HG03045 (cell line): ENCODE measurements at regions not wholly inside any gene's neighbourhood (a gene's known extent, or its start where the extent isn't known, plus 50 kb on each side); places are given as distances from the start of the nearest gene placed in this dataset.
"Not testable (repeated sequence)": the region's sequence is repeated elsewhere in the genome, so short reads cannot be mapped to it uniquely, and the experiment has no call there.

ENCODE experiments used
- ATAC-seq: cut with Tn5 transposase; IDR thresholded peaks from one replicate; pipeline ENCODE4 v1.9.1; 2021; ENCODE audit warnings: mild to moderate bottlenecking, moderate library complexity; ENCODE audit not compliant: unreplicated experiment

- ATAC-seq: no peak
Measured at GRCh38 chr15:39255760-39256159, 325.1 kb upstream of the THBS1 start.

- no peak for ATAC-seq
Measured at GRCh38 chr15:39260391-39260790, 320.5 kb upstream of the THBS1 start.

- ATAC-seq: no peak
Measured at GRCh38 chr15:39260791-39261190, 320.1 kb upstream of the THBS1 start.

- ATAC-seq: not testable (repeated sequence)
Measured at GRCh38 chr15:39261397-39262183, 319.3 kb upstream of the THBS1 start.

- not testable (repeated sequence) for ATAC-seq
Measured at GRCh38 chr15:39262995-39263772, 317.7 kb upstream of the THBS1 start.

GRCh38 chr15:39265261-39265660, 315.6 kb upstream of the THBS1 start:
- no peak for ATAC-seq

GRCh38 chr15:39266890-39267289, 314.0 kb upstream of the THBS1 start:
- no peak for ATAC-seq

GRCh38 chr15:39267685-39268084, 313.2 kb upstream of the THBS1 start:
- ATAC-seq: no peak

GRCh38 chr15:39269352-39269751, 311.5 kb upstream of the THBS1 start:
- no peak for ATAC-seq

- no peak for ATAC-seq
Measured at GRCh38 chr15:39269821-39270220, 311.1 kb upstream of the THBS1 start.

GRCh38 chr15:39270221-39270855, 310.5 kb upstream of the THBS1 start:
- ATAC-seq: no peak

- no peak for ATAC-seq
Measured at GRCh38 chr15:39270934-39271333, 309.9 kb upstream of the THBS1 start.

- ATAC-seq: no peak
Measured at GRCh38 chr15:39272901-39273300, 308.0 kb upstream of the THBS1 start.

- no peak for ATAC-seq
Measured at GRCh38 chr15:39273717-39274411, 307.0 kb upstream of the THBS1 start.

GRCh38 chr15:39275066-39275465, 305.8 kb upstream of the THBS1 start:
- no peak for ATAC-seq

GRCh38 chr15:39279311-39279710, 301.6 kb upstream of the THBS1 start:
- no peak for ATAC-seq

GRCh38 chr15:39281094-39281493, 299.8 kb upstream of the THBS1 start:
- no peak for ATAC-seq

GRCh38 chr15:39282663-39283208, 298.1 kb upstream of the THBS1 start:
- ATAC-seq: no peak

- no peak for ATAC-seq
Measured at GRCh38 chr15:39283531-39283930, 297.3 kb upstream of the THBS1 start.

- no peak for ATAC-seq
Measured at GRCh38 chr15:39285071-39285470, 295.8 kb upstream of the THBS1 start.

GRCh38 chr15:39285663-39286062, 295.2 kb upstream of the THBS1 start:
- no peak for ATAC-seq
